Activated T-helper 1 cell treated with anti-CD3 and anti-CD28 coated beads, Interleukin-12 subunit alpha, Interleukin-12 subunit beta, Interleukin-2, Interleukin-4 antibody, amounts not matched to agents 30 ng/mL and 10 ng/mL and 1 ng/mL, durations not matched to agents 14 hours and 24 hours and 36 hours (primary cell): ENCODE measurements at regions not wholly inside any gene's neighbourhood (a gene's known extent, or its start where the extent isn't known, plus 50 kb on each side); places are given as distances from the start of the nearest gene placed in this dataset.

Experiments
- DNase-seq: peaks from one replicate; pipeline ENCODE4 v3.0.0; 2021; ENCODE audit warnings: low spot score
- H3K27ac Mint-ChIP-seq: one replicate; pipeline ENCODE4 v1.8.0; 2021; ENCODE audit warnings: mild to moderate bottlenecking, mixed read lengths
- H3K27me3 Mint-ChIP-seq: one replicate; pipeline ENCODE4 v1.8.0; 2022; ENCODE audit warnings: mild to moderate bottlenecking, moderate library complexity, mixed read lengths; ENCODE audit not compliant: insufficient read depth
- H3K36me3 Mint-ChIP-seq: one replicate; pipeline ENCODE4 v1.8.0; 2021; ENCODE audit warnings: low read depth, mixed read lengths
- H3K4me1 Mint-ChIP-seq: one replicate; pipeline ENCODE4 v1.8.0; 2021; ENCODE audit warnings: low read depth, mixed read lengths
- H3K4me3 Mint-ChIP-seq: one replicate; pipeline ENCODE4 v1.8.0; 2021; ENCODE audit warnings: mild to moderate bottlenecking, moderate library complexity, mixed read lengths
- H3K9me3 Mint-ChIP-seq: one replicate; pipeline ENCODE4 v1.8.0; 2021; ENCODE audit warnings: mixed read lengths
- intact Hi-C: fragments of 100-400 bp; cut with micrococcal nuclease; formaldehyde crosslinking; loops from one replicate; pipeline ENCODE4 v1.15.1; 2024

DNA sequence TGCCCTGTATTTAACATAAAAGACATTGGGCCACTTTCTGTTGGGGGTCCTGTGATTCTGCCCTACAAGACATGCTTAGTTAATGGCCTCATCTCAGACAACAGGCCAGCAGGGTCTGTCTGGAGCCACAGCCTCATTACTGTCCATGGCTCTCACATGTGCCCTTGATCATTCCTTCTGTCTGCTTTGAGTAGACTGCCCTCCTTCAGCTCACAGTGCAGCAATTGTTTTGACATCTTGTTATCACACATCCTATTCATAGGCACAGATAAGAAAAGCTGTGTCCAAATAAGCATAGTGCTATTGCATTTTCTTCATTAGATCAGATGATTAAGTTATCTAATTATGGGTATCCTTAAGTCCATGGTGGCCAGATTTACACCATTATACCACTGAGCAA lies 127.9 kb downstream of the KCTD12 start:
- no peak for DNase-seq
- Mint-ChIP-seq H3K4me1 (no peaks in the 10 kb centered on the region), H3K27me3 (no peaks in the 10 kb centered on the region), H3K36me3 (no peaks in the 10 kb centered on the region), H3K9me3 (no peaks in the 10 kb centered on the region), H3K4me3 (no peak overlapping the region), H3K27ac (no peak overlapping the region)
- intact Hi-C loops: no loop called here

DNA sequence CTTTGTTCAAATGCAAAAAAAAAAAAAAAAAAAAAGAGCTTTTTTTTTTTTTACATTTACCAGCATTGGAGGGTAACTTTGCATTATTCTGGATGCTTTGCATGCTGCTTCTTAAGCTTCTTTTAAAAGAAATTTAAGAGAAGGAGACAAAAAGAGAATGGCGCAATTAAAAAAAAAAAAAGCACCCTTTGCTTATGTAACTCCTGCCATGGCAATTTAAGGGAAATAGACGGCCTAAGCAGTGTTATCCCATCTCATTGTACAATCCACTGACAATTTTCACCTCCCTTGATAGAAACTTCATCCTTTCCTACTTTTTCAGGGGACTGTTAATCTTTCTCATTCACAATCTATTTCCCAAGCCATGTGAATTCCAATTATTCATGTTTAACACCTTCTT lies 129.8 kb downstream of the KCTD12 start:
- no peak for DNase-seq
- H3K9me3 Mint-ChIP-seq: no peaks in the 10 kb centered on the region
- H3K27me3 Mint-ChIP-seq: no peaks in the 10 kb centered on the region
- intact Hi-C loops: no loop called here
- H3K27ac Mint-ChIP-seq: no peak overlapping the region
- no peaks in the 10 kb centered on the region for H3K4me1 Mint-ChIP-seq
- H3K36me3 Mint-ChIP-seq: no peaks in the 10 kb centered on the region
- H3K4me3 Mint-ChIP-seq: no peak overlapping the region

DNA sequence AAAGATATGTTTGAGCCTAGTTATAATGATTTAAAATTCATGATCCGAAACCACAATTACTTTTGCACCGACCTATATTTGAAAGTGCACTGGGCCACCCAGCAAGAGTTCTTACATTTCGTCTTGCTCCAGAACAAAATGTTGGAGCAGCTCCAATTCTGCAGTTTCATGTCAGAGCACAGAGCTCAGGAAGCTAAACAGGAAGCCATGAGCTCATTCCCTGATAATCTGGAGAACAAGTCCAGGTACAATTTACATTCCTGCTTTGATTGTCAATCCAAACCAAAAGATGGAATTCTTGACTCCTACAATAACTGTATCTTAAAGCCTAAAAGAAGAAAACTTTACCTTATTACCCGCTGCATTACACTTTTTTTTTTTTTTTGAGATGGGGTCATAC lies 131.8 kb downstream of the KCTD12 start:
- Mint-ChIP-seq H3K9me3 (no peaks in the 10 kb centered on the region), H3K4me1 (no peaks in the 10 kb centered on the region), H3K27ac (no peak overlapping the region), H3K27me3 (no peaks in the 10 kb centered on the region), H3K36me3 (no peaks in the 10 kb centered on the region), H3K4me3 (no peak overlapping the region)
- DNase-seq: no peak
- intact Hi-C loops: no loop called here

DNA sequence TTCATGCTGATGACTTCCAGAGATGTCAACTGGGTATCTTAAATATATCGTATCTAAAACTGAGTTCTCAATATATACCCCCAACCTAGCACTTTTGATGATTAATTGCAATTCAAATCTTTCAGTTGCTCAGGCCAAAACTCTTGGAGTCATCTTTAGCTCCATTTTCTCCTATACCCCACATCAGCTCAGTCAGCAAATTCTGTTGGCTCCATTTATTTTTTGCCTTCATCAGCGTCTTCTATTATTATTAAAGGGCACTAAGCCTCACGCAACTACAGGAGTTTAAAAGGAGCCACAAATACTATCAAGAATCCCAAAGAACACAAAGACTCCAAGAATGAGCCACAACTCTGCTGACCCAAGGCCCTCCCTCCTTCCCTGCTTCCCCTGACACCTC lies 134.9 kb downstream of the KCTD12 start:
- Mint-ChIP-seq H3K4me3 (no peak overlapping the region), H3K27me3 (no peaks in the 10 kb centered on the region), H3K27ac (no peak overlapping the region), H3K36me3 (no peaks in the 10 kb centered on the region), H3K4me1 (no peaks in the 10 kb centered on the region), H3K9me3 (no peaks in the 10 kb centered on the region)
- intact Hi-C loops: no loop called here
- DNase-seq: no peak

DNA sequence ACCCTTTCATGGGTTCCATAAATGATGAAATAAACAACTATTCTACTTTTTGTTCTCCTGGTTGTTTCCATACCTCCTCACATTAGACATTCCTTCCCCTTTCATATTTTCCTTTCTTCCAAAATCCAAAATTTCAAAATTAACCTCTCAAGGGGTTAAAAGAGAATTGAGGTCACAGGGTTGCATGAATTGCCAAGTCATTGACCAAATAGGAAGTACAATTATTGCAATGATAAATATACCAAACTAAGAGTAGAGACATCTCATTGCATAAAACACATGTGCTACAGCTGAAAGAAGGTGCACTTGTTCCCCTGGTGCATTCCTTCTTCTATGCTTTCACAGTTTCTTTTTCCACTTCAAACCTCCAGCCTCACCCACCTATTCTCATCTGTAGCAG lies 136.1 kb downstream of the KCTD12 start:
- DNase-seq: no peak
- H3K27ac Mint-ChIP-seq: no peak overlapping the region
- intact Hi-C loops: no loop called here
- no peaks in the 10 kb centered on the region for H3K36me3 Mint-ChIP-seq
- no peak overlapping the region for H3K4me3 Mint-ChIP-seq
- H3K27me3 Mint-ChIP-seq: no peaks in the 10 kb centered on the region
- H3K9me3 Mint-ChIP-seq: no peaks in the 10 kb centered on the region
- H3K4me1 Mint-ChIP-seq: no peaks in the 10 kb centered on the region

DNA sequence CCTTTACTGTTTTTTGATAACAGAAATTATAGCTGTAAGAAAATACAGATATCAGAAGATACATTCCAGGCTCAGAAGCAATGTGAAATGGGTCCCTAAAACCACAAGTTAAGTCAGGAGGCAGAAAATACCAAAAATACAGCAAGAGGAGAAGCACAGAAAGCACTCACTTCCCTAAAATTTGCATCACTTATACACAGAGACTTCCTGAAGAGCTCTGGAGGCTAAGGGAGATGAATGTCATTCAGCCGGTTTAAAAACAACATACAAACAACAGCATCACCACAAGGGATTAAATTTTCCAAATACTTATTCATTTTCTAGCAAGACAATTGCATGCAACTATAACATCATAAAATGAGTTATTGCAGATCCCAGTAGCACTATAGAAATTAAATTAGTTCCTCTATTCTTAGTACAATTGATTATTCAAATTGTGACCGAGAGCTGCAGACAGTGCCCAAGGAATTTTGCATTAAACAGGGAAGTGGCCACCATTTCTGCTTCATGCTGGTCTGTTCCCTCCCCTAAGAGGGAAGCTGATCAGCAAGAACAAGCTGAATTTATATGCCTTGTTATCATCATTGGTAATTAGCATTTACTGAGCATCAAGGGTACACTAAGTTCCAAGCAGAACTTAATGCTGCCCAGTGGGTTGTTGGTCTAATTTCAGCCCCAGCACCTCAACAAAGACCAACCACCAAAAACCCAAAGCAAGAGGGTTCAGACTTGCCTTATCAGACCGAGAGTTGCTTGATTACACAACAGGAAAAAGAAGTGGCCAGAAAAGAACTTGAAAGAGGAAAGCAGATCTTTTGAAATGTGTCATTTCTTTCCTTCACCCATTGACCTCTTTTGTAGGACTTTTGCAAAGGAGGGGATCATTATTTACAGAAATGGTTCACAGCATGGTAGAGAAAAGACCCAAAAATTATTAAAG lies 140.7 kb downstream of the KCTD12 start:
- DNase-seq: no peak
- no peaks in the 10 kb centered on the region for H3K4me1 Mint-ChIP-seq
- no peak overlapping the region for H3K27ac Mint-ChIP-seq
- peaks cover 3% of the 10 kb centered on the region for H3K9me3 Mint-ChIP-seq
- H3K4me3 Mint-ChIP-seq: no peak overlapping the region
- intact Hi-C loops: no loop called here
- H3K36me3 Mint-ChIP-seq: no peaks in the 10 kb centered on the region
- peaks cover 3% of the 10 kb centered on the region for H3K27me3 Mint-ChIP-seq

DNA sequence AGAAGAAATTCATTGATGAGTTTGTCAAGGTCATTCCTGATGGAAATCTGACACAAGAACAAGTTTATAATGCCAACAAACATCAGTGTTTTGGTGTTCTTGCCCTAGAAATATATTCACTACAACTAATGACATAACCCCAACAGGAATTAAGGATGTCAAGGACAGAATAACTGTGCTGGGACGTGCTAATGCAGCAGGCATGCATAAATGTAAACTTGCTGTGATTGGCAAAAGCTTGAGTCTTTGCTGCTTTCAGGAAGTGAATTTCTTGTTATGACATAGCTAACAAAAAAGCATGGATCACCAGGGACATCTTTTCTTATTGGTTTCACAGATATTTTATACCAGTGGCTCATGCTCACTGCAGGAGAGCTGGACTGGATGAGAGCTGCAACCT lies 144.6 kb downstream of the KCTD12 start:
- no peak overlapping the region for H3K27ac Mint-ChIP-seq
- H3K9me3 Mint-ChIP-seq: peaks cover 3% of the 10 kb centered on the region
- no peaks in the 10 kb centered on the region for H3K36me3 Mint-ChIP-seq
- H3K27me3 Mint-ChIP-seq: peaks cover 5% of the 10 kb centered on the region
- H3K4me1 Mint-ChIP-seq: no peaks in the 10 kb centered on the region
- no peak overlapping the region for H3K4me3 Mint-ChIP-seq
- DNase-seq: no peak
- intact Hi-C loops: no loop called here

DNA sequence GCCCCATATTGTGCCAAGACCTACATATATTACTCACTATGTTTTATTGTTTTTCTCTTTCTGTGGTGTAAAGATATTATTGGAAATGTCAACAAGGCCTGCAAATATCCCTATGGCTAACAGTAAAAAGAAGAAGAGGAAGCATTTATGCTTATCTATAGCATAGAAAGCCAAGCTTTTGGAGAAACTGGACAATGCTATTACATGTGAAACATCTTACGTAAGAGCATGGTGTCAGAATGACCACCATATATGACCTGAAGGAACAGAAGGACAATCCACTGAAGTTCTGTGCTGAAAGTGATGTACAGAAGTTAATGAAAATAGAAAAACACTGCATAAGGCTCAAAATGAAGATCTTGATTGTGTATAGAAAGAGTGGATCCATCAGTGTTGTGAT lies 145.2 kb downstream of the KCTD12 start:
- intact Hi-C loops: no loop called here
- DNase-seq: no peak
- H3K4me1 Mint-ChIP-seq: no peaks in the 10 kb centered on the region
- H3K36me3 Mint-ChIP-seq: no peaks in the 10 kb centered on the region
- peaks cover 3% of the 10 kb centered on the region for H3K9me3 Mint-ChIP-seq
- peaks cover 5% of the 10 kb centered on the region for H3K27me3 Mint-ChIP-seq
- H3K4me3 Mint-ChIP-seq: no peak overlapping the region
- H3K27ac Mint-ChIP-seq: no peak overlapping the region

DNA sequence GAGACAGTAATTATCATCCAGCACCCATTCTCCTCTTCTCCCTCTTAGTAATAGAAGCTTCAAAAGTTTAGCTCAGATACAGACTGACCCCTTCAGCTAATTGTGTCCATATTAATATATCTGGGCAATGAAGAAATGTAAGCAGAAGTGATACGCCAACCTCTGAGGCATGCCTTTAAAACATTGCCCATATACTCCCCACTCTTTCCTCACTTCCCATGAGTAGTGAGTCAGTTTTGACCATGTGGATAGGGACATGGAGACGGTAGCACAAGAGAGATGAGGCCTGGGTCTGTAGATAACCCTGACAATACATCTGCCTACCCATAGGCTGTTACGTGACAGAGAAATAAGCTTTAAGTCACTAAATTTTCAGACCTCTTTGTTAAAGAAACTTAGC lies 147.6 kb downstream of the KCTD12 start:
- H3K36me3 Mint-ChIP-seq: no peaks in the 10 kb centered on the region
- H3K9me3 Mint-ChIP-seq: peaks cover 3% of the 10 kb centered on the region
- intact Hi-C loops: no loop called here
- H3K4me3 Mint-ChIP-seq: no peak overlapping the region
- H3K4me1 Mint-ChIP-seq: no peaks in the 10 kb centered on the region
- H3K27ac Mint-ChIP-seq: no peak overlapping the region
- DNase-seq: no peak
- peaks cover 2% of the 10 kb centered on the region for H3K27me3 Mint-ChIP-seq

DNA sequence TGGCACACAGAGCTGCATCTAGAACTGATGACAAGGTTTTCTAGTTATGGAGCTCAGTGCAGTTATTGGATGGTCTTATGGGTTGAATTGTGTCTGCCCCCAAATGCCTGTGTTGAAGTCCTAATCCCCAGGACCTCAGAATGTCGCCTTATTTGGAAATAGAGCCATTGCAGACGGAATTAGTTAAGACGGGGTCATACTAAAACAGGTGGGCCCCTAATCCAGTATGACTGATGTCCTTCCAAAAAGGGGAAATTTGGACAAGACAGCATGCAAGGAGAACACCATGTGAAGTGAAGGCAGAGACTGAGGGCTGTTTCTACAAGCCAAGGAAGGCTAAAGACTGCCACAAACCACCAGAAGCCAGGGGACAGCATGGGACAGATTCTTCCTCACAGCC lies 148.7 kb downstream of the KCTD12 start:
- Mint-ChIP-seq H3K9me3 (peaks cover 3% of the 10 kb centered on the region), H3K27ac (no peak overlapping the region), H3K27me3 (peaks cover 2% of the 10 kb centered on the region), H3K36me3 (no peaks in the 10 kb centered on the region), H3K4me1 (no peaks in the 10 kb centered on the region), H3K4me3 (no peak overlapping the region)
- no peak for DNase-seq
- intact Hi-C loops: no loop called here

DNA sequence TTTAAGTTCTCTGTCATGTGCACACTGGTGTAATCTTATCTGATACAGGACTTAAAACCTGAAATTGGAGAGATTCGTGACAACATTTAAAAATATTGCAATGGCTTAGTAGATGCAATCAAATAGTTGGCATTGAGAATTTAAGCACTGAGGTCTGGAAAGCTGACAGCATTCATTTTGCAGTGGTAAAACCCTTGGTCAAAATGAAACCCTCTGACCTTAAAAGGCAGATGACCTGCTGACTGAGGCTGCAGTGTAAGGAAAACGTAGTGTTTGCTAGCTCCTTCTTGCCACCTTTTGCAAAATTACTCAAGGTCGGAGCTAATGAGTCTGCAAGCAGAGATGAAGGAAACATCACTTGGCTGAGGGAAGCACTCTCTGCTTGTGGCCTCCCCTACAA lies 150.6 kb downstream of the KCTD12 start:
- Mint-ChIP-seq H3K27ac (no peak overlapping the region), H3K4me1 (no peaks in the 10 kb centered on the region), H3K36me3 (no peaks in the 10 kb centered on the region), H3K9me3 (no peaks in the 10 kb centered on the region), H3K4me3 (no peak overlapping the region), H3K27me3 (peaks cover 2% of the 10 kb centered on the region)
- intact Hi-C loops: no loop called here
- DNase-seq: no peak

DNA sequence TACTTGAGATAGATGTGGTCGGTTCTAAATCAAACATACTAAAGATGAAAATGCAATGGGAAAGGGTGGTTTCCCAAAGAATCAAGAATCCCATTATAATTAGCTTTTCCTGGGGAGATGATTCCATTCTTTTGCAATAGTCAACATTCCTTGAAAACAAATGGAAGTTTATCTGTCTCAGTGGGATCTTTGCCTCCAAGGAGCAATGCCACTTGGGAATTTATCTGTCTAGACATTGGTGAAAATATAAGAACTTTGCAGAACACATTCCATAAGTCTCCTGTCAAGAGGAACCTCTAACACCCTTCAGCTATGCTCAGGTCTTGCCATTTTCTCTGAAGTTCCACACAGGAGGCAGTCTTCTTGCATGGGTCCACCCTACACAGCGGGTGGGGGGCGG lies 152.5 kb downstream of the KCTD12 start:
- no peak for DNase-seq
- no peak overlapping the region for H3K27ac Mint-ChIP-seq
- no peaks in the 10 kb centered on the region for H3K27me3 Mint-ChIP-seq
- no peaks in the 10 kb centered on the region for H3K4me1 Mint-ChIP-seq
- intact Hi-C loops: no loop called here
- H3K4me3 Mint-ChIP-seq: no peak overlapping the region
- H3K36me3 Mint-ChIP-seq: no peaks in the 10 kb centered on the region
- H3K9me3 Mint-ChIP-seq: peaks cover 4% of the 10 kb centered on the region

DNA sequence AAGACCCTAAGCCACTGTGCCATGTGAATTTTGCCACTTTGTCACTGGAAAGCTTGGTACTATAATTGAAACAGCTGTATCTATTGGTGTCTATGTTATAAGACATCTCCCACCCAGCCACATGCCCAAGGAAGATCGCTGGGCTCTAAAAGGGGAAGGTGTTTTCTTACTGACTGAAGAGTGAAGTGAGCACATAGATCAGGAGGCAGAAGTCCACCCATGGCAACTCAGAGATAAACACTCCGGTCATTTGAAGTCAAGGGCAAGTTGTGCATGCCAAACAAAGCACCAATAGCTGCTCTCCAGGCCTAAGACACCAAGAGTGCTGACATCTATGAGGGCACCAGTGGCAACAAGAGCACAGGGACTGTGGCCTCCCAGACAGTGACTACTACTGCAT lies 153.8 kb downstream of the KCTD12 start:
- no peak overlapping the region for H3K4me3 Mint-ChIP-seq
- intact Hi-C loops: no loop called here
- no peak for DNase-seq
- H3K27me3 Mint-ChIP-seq: no peaks in the 10 kb centered on the region
- H3K9me3 Mint-ChIP-seq: peaks cover 4% of the 10 kb centered on the region
- H3K4me1 Mint-ChIP-seq: no peaks in the 10 kb centered on the region
- no peak overlapping the region for H3K27ac Mint-ChIP-seq
- no peaks in the 10 kb centered on the region for H3K36me3 Mint-ChIP-seq

DNA sequence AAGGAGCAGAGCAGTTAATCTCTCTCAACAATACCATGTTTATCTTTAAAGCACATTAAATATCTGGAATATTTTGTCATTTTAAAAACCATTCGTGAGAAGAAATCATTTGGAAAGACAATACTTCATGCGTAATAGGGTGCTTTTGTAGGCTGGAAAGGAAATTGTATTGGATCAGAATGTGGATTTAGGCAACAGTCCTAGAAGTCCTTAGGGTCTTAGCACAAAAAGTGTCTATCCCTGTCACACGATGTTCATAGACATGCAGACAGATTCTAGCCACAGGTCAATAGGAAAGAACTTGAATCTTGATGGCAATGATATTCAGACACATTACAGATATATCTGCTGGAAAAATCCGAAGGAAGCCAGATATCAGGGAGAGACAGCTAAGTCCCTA lies 156.0 kb downstream of the KCTD12 start:
- no peaks in the 10 kb centered on the region for H3K36me3 Mint-ChIP-seq
- intact Hi-C loops: no loop called here
- no peak for DNase-seq
- no peak overlapping the region for H3K27ac Mint-ChIP-seq
- no peaks in the 10 kb centered on the region for H3K4me1 Mint-ChIP-seq
- peaks cover 1% of the 10 kb centered on the region for H3K27me3 Mint-ChIP-seq
- no peak overlapping the region for H3K4me3 Mint-ChIP-seq
- peaks cover 4% of the 10 kb centered on the region for H3K9me3 Mint-ChIP-seq
